ENCODE measurements at regions not wholly inside any gene's neighbourhood (a gene's known extent, or its start where the extent isn't known, plus 50 kb on each side); places are given as distances from the start of the nearest gene placed in this dataset.
"Not testable (repeated sequence)": the region's sequence is repeated elsewhere in the genome, so short reads cannot be mapped to it uniquely, and the experiment has no call there.

DNA sequence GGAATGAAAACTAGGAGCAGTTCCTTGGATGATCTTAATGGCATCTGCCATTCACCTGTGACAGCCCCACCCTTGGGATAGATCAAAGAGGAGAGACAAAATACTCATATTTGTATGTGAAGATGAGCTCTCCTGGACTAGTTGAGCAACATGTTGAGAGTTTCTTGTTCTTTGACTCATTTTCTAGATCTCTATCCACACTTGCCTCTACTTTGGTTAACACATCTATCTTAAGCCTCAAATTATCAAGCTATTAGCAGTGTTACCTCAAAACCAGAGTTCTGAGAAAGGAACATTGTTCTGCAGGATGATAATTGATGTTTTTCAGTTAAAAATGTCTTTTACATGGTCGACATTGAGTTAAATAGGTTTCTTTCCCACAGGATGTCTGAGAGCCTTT, 94.2 kb upstream of the TEX13D start:
- DNase-seq (ENCODE audit: low read depth), result no peak

DNA sequence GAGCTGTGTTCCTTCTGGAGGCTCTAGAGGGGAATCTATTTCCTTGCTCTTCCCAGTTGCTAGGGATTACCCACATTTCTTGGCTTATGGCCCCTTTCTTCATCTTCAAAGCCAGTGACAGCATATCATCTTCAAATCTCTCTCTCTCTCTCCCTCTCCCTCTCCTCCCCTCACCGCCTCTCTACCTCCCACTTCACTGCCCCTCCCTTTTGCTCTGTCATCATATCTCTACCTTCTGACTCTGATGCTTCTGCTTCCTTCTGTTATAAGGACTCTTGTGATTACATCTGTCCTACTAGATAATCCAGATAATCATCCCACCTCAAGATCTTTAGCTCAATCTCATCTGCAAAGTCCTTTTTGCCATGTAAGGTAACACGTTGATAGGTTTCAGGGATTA, 93.1 kb upstream of the TEX13D start:
- DNase-seq (ENCODE audit: low read depth), result no peak

DNA sequence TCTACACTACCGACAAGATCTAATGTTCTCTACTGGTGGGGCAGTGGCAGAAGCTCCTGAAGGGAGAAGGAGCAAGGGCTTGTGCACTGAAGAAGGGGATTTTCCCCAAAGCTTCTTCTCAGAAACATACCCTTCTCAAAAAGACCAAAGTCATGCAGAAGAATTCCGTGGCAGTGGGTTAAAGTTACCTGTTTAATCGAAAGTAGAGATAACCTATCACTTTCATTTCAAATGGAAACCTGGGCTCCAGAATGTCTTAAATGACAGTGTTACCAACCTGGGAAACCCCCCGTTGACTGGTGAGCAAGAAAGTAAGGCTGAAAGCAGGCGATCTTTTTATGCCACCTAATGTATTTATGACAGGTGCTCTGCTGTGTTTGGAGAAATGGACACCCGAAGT, 92.5 kb upstream of the TEX13D start:
- DNase-seq (ENCODE audit: low read depth), result no peak

DNA sequence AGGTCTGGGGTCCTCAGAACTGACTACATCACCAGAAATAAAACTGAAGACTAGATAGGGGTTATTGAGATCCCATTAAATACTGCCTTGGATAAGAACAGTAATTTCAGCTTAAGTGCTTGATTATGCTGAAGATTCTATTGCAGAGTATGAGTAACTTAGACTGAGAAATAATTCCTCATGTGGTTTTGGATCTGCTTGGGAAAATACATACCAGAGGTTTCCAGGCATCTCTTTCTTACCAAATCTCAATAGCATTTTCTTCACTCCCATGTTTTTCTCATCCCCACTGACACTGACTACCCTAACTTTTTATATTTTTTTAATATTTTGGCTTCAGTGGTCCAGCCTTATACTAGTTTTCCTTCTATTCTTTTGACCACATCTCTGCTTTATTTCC, 92.0 kb upstream of the TEX13D start:
- DNase-seq (ENCODE audit: low read depth), result no peak

DNA sequence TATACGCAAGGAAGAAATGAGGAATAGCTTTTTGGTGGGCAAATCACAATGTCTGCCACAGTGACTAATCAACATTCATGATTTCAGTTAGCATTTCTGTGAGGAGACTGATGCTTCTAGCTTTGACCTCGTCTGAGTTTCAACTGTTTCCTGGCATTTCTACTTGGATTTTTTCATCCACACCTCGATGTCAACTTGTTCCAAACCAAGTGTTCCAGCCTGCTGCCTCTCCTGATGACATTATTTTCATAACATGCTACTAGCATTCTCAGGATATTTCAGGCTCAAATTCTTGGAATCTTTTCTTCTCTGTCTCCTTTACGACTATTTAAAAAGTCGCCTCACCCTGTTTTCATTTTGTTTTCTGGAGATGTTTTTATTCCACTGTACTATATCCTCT, 90.3 kb upstream of the TEX13D start:
- no peak for DNase-seq (ENCODE audit: low read depth)

DNA sequence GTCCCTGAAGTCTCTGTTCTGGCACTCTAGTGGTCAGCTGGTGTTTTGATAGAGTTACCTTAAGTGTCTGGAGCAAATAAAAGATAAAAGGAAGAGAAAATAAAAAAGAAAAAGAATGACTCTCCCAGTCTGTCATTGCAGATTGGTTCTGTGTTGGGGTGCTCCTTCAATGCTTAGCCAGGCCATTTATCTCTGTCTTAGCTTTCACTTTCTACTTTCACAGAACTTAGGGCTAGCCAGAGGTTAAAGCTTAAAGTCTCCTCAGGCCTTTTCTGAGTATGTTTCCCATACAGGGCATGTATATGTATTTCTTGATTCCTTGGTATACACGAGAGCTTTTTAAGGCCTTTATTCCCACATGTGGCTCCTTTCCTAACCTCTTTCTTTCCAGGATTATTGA, 83.1 kb upstream of the TEX13D start:
- no peak for DNase-seq (ENCODE audit: low read depth)

DNA sequence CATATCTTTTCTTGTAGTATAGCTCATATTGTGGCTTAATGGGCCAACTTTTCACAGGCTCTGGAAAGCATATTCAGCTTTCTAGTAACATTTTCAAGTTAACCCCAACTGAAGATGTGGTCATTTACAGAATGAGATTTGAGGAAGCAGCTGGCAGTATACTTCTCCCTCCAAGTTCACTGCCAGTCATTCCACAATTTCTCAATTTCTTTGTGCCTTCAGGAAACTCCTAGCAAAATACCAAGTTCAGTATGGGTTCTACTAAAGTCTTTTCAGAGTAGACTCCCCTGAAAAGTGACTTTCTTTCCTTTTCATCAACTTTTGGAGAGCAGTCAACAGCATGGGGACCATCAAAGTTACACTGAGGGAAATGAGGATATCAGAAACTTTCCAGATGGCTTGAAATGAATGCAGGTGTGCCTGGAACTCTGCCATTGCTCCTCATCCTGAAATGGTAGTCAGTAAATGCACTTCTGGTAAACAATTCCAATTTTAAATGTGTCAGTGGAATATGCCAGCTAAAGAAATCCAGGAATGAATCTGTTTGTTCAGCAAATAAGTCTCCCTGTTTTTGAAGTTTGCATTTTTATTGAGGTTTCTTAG, 81.5 kb upstream of the TEX13D start:
- DNase-seq (ENCODE audit: low read depth), result no peak

DNA sequence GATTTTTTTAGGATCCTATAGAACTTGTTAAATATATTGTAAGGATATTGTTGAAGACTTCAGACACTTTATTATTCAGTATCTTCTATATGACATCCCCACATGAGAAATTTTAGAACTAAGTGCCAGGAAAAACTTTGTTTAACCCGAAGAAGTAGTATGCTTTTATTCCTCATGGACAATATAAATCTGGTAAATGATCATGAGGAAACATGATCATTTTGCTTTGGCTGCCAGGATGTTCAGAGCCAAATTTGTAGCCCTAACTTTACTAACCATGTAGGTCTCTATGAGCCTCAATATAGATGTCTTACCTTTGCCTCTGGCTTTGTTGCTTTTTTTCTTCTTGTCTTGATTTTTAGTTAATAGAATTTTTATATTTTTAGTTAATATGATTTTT, 77.8 kb upstream of the TEX13D start:
- no peak for DNase-seq (ENCODE audit: low read depth)

DNA sequence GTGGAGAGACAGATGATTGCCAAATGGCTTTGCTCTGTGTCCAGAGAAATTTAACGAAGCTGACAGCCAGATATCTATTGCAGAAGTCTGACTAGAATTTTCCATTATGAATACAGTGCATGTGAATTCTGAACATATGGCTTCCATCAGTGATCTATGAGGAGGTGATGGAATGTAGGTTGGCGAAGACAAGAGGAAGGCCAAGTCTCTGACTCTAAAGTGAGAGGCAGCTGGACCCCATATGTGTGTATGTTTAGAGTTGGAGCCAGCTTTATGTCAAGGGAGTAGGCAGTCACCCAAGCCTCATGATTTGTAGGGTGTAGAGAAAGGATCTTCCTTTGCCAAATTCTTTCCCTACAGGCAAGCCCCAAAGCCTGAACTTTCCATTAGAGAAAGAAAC, 76.2 kb upstream of the TEX13D start:
- peak; percentile 53 for DNase-seq (ENCODE audit: low read depth)

DNA sequence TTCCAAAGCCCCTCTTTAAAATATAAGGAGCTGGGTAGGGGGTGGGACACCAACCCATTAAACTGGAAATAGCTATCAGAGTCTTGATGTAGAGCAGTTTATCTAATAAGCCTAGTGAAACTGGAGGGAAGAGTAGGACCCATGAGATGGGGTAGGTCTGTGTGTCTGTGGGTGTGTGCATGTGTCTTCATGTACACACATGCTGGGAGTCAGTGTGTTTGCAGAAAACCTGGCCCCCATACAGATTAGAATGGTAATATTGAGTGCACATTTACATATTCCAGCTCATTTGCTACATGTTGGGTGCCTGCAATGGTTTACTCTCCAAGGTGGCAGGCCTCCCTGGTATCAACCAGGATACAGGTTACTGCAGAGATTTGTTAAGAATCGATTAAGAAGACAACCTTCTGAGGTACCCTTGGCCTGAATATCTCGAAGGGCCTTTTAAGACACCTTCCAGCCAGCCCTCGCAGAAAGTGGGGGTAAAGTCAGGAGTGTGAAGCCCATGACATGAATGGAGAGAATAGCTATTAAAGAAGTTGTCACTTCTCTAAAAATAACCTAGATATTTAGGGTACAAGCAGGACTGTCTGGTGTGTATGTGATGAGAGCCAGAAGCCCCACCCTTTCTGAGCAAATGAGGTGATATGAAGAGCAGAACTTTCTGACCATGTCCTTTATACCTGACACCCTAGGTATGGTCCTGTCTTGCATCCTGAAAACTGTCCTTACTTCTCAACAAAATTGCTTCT, 75.7 kb upstream of the TEX13D start:
- DNase-seq (ENCODE audit: low read depth), result no peak

DNA sequence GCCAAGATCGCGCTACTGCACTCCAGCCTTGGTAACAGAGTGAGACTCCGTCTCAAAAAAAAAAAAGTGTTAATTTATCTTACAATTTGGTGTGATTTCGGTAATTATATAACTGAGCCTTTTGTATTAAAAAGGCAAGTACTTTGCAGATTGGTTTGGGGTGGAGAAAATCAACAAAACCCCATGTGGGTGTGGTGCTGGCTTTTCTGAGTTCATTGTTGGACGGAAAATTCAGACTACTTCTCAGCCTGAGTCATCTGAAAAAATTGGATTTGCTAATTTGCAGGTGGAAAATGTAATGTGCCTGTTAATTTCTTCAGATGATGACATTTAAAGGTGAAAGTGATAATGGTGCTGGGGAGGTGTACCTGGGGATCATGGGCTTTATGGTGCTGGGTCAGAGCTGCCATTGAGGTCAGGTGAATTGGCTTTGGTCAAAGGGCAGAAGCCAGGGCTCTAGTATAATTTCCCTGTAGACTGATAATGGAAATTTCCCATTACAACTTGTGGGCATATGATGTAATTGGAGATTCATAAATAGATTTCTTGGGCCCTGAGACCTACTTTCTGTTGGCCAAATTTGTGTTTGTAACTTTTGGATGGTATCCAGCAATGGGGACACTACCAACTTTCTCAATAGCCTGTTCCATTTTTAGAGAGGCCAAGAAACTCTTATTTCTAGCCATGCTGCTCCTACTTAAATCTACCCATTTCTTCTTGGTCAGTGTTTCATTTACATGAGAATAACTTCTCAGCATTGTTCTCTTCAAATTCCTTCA, 74.3 kb upstream of the TEX13D start:
- no peak for DNase-seq (ENCODE audit: low read depth)

DNA sequence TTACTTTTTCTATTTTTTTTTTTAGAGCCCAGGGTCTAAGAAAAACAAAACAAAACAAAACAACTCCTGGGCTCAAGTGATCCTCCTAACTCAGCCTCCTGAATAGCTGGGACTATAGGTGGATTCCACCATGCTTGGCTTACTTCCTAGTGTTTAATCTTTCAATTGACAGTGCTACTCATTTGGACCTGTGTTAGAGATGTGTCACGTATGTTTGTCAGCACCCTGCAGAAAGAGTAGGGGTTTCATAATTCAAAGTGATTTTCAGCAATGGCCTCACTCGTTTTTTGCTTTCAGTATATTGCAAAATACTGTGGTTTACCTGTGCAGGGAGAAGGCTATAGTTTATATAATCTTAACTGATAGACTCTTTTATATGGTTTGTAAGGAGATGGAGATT, 71.6 kb upstream of the TEX13D start:
- no peak for DNase-seq (ENCODE audit: low read depth)

DNA sequence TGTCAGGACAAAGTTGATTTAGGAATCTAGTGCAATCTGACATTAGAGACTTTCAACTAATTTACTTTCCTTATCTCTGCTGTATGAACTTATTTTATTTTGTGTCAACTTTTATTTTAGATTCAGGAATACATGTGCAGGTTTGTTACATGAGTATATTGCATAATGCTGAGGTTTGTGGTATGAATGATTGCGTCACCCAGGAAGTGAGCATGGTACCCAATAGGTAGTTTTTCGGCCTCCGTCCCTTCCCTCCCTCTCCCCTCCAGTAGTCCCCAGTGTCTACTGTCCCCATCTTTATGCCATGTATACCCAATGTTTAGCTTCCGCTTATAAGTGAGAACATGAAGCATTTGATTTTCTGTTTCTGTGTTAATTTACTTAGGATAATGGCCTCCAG, 68.7 kb upstream of the TEX13D start:
- DNase-seq (ENCODE audit: low read depth), result no peak

DNA sequence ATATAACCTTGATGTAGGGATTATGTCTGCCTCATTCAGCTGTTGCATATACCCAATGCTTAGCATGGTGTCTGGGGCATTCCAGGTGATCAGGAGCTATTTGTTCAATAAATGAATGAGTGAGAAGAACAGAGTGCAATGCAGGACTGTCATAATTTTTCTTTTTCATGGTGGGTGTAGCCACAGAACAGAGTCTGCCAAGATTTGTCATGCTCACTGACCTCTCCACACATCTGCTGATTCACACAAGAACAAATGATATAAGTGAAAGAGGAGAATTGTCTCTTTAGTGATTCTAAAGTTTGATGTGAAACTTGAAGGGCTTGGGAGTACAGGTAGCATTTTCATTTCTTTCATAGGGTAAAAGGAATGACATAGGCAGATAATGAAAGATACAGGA, 64.4 kb upstream of the TEX13D start:
- DNase-seq (ENCODE audit: low read depth), result no peak

DNA sequence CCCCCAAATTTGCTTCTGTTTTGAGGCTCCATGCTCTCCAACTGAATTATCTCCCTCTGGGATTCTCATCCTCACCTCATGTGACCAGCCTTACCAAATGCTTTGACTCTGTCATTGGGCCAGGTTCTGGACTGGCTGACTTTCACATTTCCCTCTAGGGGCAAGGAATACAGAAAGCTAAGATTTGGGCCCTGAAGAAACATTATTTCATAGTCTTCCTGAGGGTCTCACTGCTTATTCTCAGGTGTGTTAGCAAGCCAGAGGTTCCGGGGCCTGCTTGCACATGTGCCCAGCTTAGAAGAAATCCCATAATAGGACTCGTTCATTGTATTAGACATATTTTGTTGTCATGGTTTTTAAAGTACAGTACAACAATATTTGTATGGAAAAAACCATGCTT, 62.6 kb upstream of the TEX13D start:
- DNase-seq (ENCODE audit: low read depth), result no peak

DNA sequence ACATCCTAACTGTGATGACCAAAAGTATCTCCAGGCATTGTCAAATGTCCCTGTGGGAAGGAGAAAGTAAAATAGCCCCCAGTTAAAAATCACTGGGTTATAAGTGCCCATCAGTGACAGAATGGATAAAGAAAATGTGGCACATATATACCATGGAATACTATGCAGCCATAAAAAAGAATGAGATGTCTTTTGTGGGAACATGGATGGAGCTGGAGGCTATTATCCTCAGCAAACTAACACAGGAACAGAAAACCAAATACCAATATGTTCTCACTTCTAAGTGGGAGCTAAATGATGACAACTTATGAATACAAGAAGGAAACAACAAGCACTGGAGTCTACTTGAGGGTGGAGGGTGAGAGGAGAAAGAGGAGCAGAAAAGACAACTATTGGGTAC, 60.9 kb upstream of the TEX13D start:
- DNase-seq (ENCODE audit: low read depth), result not testable (repeated sequence)

DNA sequence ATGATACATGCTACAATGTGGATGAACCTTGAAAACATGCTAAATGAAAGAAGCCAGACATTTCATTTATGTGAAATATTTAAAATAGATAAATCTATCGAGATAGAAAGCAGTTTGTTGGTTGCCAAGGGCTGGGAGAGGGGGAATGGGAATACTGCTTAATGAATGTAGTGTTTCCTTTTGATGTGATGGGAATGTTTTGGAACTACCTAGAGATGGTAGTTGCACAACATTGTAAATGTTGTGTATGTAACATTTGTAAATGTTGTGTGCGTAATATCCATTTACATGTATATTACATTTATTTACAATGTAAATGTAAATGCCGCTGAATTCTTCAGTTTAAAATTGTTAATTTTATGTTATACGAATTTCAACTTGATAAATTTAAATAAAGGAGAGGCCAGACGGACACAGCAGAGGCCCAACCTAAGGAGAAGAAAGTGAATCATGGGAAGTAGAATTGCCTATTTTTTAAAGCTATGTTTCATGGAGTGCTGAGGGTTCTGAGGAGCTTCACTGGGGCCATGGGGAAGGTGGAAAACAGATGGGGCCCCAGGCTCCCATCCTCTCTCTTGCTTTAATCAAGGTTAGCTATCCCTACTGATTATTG, 60.0 kb upstream of the TEX13D start:
- no peak for DNase-seq (ENCODE audit: low read depth)

DNA sequence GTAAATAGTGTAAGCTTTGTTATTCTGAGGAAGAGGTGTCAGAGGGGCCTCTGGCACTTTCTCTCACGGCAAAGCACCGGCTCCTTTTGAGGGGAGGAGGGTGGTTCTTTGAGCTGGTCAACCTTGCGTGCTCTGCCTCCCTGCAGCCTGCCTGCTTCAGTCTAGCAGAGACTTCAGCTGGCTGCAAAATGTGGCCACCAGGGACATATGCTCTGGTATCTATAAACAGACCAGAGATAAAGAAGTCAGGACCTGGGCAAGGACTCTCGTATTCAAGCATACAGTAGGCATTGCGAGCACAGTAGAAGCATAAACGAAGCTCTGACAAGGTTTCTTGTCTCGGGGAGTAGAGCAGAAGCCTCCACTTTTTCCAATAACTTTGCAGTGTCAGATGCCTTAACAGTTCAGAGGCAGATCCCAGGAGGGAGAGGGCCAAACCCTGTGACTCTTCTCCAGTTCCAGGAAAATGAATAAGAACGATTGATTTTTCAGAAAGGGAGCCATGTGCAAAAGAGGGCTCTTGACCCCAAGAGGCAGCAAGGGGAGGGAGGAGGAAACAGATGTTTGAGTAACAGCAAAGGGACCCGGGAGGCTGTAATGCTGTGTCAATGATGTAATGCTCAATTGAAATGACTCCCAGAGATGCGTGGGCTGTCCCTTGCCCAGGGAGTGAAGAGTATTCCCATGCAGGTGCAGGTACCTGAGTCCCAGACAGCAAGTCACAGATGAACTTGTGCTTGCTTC, 57.9 kb upstream of the TEX13D start:
- DNase-seq (ENCODE audit: low read depth), result no peak

DNA sequence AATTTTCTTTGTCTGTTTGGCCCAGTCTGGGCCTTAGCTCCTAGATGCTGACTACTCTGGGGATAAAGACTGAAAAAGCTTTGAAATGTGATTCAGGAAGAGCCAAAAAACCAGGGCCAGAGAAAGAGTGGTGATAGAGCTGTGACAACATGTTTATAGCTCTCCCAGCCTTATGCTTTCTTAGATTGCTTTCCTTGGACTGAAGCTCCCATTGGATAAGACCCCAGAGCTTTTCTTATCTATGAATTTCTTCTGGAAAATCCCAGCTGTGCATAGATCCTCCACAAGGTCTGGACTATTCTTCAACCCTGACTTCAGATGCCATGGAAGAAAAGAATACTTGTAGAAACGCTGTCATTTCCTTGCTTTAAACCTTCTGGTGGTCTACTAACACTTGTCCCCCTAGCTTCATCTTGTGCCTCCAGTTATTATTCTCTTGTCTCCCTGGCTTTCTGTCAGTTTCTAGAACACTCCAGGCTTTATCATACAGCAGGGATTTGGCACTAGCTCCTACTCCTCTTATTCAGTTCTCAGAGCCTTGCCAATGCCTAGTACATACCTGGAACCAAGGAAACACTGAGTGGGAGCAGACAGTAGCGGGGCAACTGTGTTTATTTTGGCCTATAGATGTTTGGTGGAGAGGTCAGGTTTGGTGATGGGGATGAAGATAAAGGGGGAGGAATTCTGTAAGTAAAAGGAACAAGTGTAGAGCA, 57.1 kb upstream of the TEX13D start:
- DNase-seq (ENCODE audit: low read depth), result no peak

DNA sequence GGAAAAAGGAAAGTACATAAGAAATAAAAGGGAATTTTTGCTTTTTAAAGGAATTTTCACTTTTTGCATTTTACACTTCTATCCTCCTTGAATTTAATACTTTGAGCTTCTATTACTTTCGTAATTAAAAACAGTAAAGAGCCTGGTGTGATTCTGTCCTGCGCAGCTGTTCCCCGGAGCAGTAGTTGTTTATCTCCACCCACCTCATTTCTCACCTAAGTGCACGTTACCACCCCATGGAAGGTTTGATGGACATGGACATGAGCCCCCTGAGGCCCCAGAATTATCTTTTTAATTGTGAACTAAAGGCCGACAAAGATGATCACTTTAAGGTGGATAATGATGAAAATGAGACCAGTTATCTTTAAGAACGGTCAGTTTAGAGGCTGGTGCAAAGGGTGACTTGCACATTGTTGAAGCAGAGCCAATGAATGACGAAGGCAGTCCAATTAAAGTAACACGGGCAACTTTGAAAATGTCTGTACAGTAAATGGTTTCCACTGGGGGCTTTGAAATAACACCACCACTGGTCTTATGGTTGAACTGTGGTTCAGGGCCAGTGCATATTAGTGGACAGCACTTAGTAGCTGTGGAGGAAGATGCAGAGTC, 52.1 kb upstream of the TEX13D start:
- no peak for DNase-seq (ENCODE audit: low read depth)

DNA sequence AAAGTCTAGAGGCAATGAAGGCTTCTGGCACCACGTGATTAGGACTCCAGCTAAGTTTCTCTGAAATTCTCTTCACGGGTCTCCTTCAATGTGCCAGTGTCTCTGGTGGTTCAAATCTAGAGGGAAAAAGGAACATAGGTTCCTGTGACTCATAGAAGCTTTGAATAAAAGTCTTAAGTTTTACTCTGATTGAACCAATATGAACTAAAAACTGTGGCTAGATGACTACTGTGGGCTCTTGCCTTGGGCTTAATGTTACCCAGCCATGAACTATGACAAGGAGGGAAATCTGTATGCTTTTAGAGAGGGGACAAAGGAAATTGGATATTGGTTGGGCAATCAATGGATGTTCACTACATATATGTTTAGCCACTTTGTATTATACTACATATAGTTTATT, 49.9 kb upstream of the TEX13D start:
- DNase-seq (ENCODE audit: low read depth), result no peak
